SK-N-SH treated with all-trans-retinoic acid at 6 μM for 48 hours (cell line): ENCODE measurements at regions not wholly inside any gene's neighbourhood (a gene's known extent, or its start where the extent isn't known, plus 50 kb on each side); places are given as distances from the start of the nearest gene placed in this dataset.

Experiments used
- ATAC-seq: fragments of 200-7000 bp; cut with Tn5 transposase; 3 replicates; pipeline ENCODE4 v1.9.1; 2020; ENCODE audit warnings: mild to moderate bottlenecking, moderate library complexity
- ARNTL ChIP-seq: fragments of 450-650 bp; formaldehyde crosslinking; IDR thresholded peaks from 2 replicates; pipeline ENCODE4 v1.5.0; 2020; ENCODE audit warnings: low read depth, mild to moderate bottlenecking, moderate library complexity, borderline replicate concordance
- BACH2 ChIP-seq: fragments of 250-450 bp; sonication (Bioruptor Pico); IDR thresholded peaks from 2 replicates; pipeline ENCODE4 v1.9.0; 2021; ENCODE audit warnings: mild to moderate bottlenecking, borderline replicate concordance
- CREB5 ChIP-seq: fragments of 250-450 bp; sonication (Bioruptor Pico); IDR thresholded peaks from 2 replicates; pipeline ENCODE4 v1.5.1; 2020; ENCODE audit warnings: low read depth, mild to moderate bottlenecking, moderate library complexity
- CSDC2 ChIP-seq: fragments of 250-450 bp; sonication (Bioruptor Pico); IDR thresholded peaks from 2 replicates; pipeline ENCODE4 v1.5.0; 2020; ENCODE audit warnings: mild to moderate bottlenecking, moderate library complexity
- ESRRG ChIP-seq: fragments of 250-450 bp; sonication (Bioruptor Pico); IDR thresholded peaks from 2 replicates; pipeline ENCODE4 v1.6.1; 2021; ENCODE audit warnings: mild to moderate bottlenecking
- ISL1 ChIP-seq: fragments of 250-450 bp; sonication (Bioruptor Pico); IDR thresholded peaks from 2 replicates; pipeline ENCODE4 v2.1.2; 2022; ENCODE audit warnings: mild to moderate bottlenecking, moderate library complexity
- OSR1 ChIP-seq: fragments of 250-450 bp; sonication (Bioruptor Pico); IDR thresholded peaks from 2 replicates; pipeline ENCODE4 v1.8.0; 2022; ENCODE audit warnings: moderate library complexity, mild to moderate bottlenecking, inconsistent platforms
- PATZ1 ChIP-seq: fragments of 250-450 bp; sonication (Bioruptor Pico); IDR thresholded peaks from 2 replicates; pipeline ENCODE4 v1.8.0; 2020; ENCODE audit warnings: mild to moderate bottlenecking, moderate library complexity, borderline replicate concordance
- PPARA ChIP-seq: fragments of 250-450 bp; sonication (Bioruptor Pico); IDR thresholded peaks from 2 replicates; pipeline ENCODE4 v1.5.0; 2020; ENCODE audit warnings: mild to moderate bottlenecking, borderline replicate concordance
- RARB ChIP-seq: fragments of 250-450 bp; sonication (Bioruptor Pico); IDR thresholded peaks from 2 replicates; pipeline ENCODE4 v1.8.0; 2021; ENCODE audit warnings: mild to moderate bottlenecking, moderate library complexity
- SNAI2 ChIP-seq: fragments of 250-450 bp; sonication (Bioruptor Pico); IDR thresholded peaks from 2 replicates; pipeline ENCODE4 v1.5.0; 2020; ENCODE audit warnings: mild to moderate bottlenecking, moderate library complexity
- TCF4 ChIP-seq: fragments of 250-450 bp; sonication (Bioruptor Pico); IDR thresholded peaks from 2 replicates; pipeline ENCODE4 v1.8.0; 2021; ENCODE audit warnings: mild to moderate bottlenecking, moderate library complexity, borderline replicate concordance
- ZC3H10 ChIP-seq: fragments of 250-450 bp; sonication (Bioruptor Pico); IDR thresholded peaks from 2 replicates; pipeline ENCODE4 v1.5.1; 2021; ENCODE audit warnings: mild to moderate bottlenecking, moderate library complexity
- ZFP3 ChIP-seq: fragments of 250-450 bp; sonication (Bioruptor Pico); IDR thresholded peaks from 2 replicates; pipeline ENCODE4 v1.5.0; 2020; ENCODE audit warnings: mild to moderate bottlenecking, moderate library complexity
- ZFP30 ChIP-seq: fragments of 450-650 bp; formaldehyde crosslinking; IDR thresholded peaks from 2 replicates; pipeline ENCODE4 v1.5.0; 2022; ENCODE audit warnings: mild to moderate bottlenecking, moderate library complexity
- ZNF70 ChIP-seq: fragments of 450-650 bp; formaldehyde crosslinking; IDR thresholded peaks from 2 replicates; pipeline ENCODE4 v1.5.0; 2020; ENCODE audit warnings: mild to moderate bottlenecking, moderate library complexity
- ZNF8 ChIP-seq: fragments of 450-650 bp; formaldehyde crosslinking; IDR thresholded peaks from 2 replicates; pipeline ENCODE4 v1.5.0; 2020; ENCODE audit warnings: mild to moderate bottlenecking, moderate library complexity
- TF ChIP-seq, protein P1 (sequence below): fragments of 250-450 bp; sonication (Bioruptor Pico); IDR thresholded peaks from 2 replicates; pipeline ENCODE4 v1.8.0; 2021; ENCODE audit warnings: low read depth, mild to moderate bottlenecking, moderate library complexity, borderline replicate concordance
- TF ChIP-seq, protein P2 (sequence below): fragments of 250-450 bp; sonication (Bioruptor Pico); IDR thresholded peaks from 2 replicates; pipeline ENCODE4 v1.5.1; 2021; ENCODE audit warnings: mild to moderate bottlenecking, moderate library complexity
- TF ChIP-seq, protein P3 (sequence below): fragments of 250-450 bp; sonication (Bioruptor Pico); IDR thresholded peaks from 2 replicates; pipeline ENCODE4 v1.5.0; 2020; ENCODE audit warnings: mild to moderate bottlenecking, moderate library complexity

DNA sequence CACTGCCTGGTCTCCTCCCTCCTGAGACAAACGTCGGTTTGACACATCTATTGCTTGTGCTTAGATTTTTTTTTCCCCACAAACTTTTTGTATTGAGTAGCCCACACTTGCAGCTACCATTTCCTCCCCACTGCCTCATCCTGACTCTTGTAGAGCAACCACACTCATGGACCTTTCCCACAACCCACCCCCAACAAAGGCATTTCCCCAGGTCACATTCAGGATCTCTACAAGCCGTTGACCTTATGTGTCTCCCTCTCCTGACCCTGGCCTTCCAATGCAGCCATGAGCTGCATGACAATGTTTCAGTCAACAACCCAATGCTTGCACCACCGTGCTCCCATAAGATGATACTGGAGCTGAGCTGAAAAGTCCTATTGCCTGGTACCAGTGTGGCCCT is 91.9 kb upstream of the MKI67 start:
- TF ChIP-seq ZC3H10 (CRISPR knock-in tag), result no peak
- TF ChIP-seq, protein P1, sequence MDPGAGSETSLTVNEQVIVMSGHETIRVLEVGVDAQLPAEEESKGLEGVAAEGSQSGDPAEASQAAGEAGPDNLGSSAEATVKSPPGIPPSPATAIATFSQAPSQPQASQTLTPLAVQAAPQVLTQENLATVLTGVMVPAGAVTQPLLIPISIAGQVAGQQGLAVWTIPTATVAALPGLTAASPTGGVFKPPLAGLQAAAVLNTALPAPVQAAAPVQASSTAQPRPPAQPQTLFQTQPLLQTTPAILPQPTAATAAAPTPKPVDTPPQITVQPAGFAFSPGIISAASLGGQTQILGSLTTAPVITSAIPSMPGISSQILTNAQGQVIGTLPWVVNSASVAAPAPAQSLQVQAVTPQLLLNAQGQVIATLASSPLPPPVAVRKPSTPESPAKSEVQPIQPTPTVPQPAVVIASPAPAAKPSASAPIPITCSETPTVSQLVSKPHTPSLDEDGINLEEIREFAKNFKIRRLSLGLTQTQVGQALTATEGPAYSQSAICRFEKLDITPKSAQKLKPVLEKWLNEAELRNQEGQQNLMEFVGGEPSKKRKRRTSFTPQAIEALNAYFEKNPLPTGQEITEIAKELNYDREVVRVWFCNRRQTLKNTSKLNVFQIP (CRISPR knock-in tag), result no peak
- TF ChIP-seq OSR1, result no peak
- no peak for TF ChIP-seq RARB (CRISPR knock-in tag)
- no peak for TF ChIP-seq SNAI2 (CRISPR knock-in tag)
- no peak for TF ChIP-seq PATZ1 (CRISPR knock-in tag)
- TF ChIP-seq PPARA (CRISPR knock-in tag), result no peak
- no peak for TF ChIP-seq ZFP30 (CRISPR knock-in tag)
- TF ChIP-seq, protein P2, sequence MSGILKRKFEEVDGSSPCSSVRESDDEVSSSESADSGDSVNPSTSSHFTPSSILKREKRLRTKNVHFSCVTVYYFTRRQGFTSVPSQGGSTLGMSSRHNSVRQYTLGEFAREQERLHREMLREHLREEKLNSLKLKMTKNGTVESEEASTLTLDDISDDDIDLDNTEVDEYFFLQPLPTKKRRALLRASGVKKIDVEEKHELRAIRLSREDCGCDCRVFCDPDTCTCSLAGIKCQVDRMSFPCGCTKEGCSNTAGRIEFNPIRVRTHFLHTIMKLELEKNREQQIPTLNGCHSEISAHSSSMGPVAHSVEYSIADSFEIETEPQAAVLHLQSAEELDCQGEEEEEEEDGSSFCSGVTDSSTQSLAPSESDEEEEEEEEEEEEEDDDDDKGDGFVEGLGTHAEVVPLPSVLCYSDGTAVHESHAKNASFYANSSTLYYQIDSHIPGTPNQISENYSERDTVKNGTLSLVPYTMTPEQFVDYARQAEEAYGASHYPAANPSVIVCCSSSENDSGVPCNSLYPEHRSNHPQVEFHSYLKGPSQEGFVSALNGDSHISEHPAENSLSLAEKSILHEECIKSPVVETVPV, result no peak
- TF ChIP-seq CSDC2, result no peak
- TF ChIP-seq ESRRG (CRISPR knock-in tag), result no peak
- no peak for TF ChIP-seq ZNF70 (CRISPR knock-in tag)
- TF ChIP-seq ISL1 (CRISPR knock-in tag), result no peak
- TF ChIP-seq, all 23 proteins: peak for 0
- no peak for ATAC-seq

- no peak for ATAC-seq
- TF ChIP-seq ZFP3 (CRISPR knock-in tag), result no peak
- TF ChIP-seq ISL1 (CRISPR knock-in tag), result no peak
Observed at GRCh38 chr10:128219295-128219694, 93.1 kb upstream of the MKI67 start.

DNA sequence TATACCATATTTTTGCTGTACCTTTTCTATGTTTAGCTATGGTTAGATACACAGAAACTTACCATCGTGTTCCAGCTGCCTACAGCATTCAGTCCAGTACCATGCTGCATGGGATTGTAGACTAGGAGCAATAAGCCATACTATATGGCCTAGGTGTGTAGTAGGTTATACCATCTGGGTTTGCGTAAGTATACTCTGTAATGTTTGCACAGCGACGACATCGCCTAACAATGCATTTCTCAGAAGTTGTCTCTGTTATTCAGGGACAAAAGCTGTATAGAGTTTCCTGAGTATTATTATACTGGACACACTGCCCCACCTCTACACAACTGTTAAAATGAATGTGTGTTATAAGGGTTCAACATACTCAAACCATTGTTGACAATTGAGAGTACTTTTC is 93.8 kb upstream of the MKI67 start:
- TF ChIP-seq ZNF8 (no peak), RARB (CRISPR knock-in tag) (no peak), SNAI2 (CRISPR knock-in tag) (no peak), ZFP30 (CRISPR knock-in tag) (no peak), PPARA (CRISPR knock-in tag) (no peak), TCF4 (CRISPR knock-in tag) (no peak), ISL1 (CRISPR knock-in tag) (no peak), BACH2 (CRISPR knock-in tag) (no peak), ZNF70 (CRISPR knock-in tag) (no peak), CSDC2 (no peak), CREB5 (CRISPR knock-in tag) (no peak), ARNTL (CRISPR knock-in tag) (no peak)
- TF ChIP-seq, protein P3, sequence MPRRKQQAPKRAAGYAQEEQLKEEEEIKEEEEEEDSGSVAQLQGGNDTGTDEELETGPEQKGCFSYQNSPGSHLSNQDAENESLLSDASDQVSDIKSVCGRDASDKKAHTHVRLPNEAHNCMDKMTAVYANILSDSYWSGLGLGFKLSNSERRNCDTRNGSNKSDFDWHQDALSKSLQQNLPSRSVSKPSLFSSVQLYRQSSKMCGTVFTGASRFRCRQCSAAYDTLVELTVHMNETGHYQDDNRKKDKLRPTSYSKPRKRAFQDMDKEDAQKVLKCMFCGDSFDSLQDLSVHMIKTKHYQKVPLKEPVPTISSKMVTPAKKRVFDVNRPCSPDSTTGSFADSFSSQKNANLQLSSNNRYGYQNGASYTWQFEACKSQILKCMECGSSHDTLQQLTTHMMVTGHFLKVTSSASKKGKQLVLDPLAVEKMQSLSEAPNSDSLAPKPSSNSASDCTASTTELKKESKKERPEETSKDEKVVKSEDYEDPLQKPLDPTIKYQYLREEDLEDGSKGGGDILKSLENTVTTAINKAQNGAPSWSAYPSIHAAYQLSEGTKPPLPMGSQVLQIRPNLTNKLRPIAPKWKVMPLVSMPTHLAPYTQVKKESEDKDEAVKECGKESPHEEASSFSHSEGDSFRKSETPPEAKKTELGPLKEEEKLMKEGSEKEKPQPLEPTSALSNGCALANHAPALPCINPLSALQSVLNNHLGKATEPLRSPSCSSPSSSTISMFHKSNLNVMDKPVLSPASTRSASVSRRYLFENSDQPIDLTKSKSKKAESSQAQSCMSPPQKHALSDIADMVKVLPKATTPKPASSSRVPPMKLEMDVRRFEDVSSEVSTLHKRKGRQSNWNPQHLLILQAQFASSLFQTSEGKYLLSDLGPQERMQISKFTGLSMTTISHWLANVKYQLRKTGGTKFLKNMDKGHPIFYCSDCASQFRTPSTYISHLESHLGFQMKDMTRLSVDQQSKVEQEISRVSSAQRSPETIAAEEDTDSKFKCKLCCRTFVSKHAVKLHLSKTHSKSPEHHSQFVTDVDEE (CRISPR knock-in tag), result no peak
- TF ChIP-seq, protein P2, result no peak
- TF ChIP-seq, protein P1 (CRISPR knock-in tag), result no peak
- no peak for ATAC-seq
